K562 (cell line): ENCODE measurements at regions not wholly inside any gene's neighbourhood (a gene's known extent, or its start where the extent isn't known, plus 50 kb on each side); places are given as distances from the start of the nearest gene placed in this dataset.

ENCODE experiments used
- ATAC-seq: fragments of 200-7000 bp; cut with Tn5 transposase; 3 replicates; pipeline ENCODE4 v1.9.1; 2020; ENCODE audit warnings: moderate library complexity
- BruUV-seq: library from RNA; stranded (reverse); fragments of 400-500 nt; replicated peaks from 2 replicates; lab custom pipeline; 2021; lab: Mats Ljungman, UMichigan
- CTCF ChIA-PET: fragments of 300-600 bp; formaldehyde crosslinking; extraction: SDS; loops from one replicate; lab custom pipeline; 2021; ENCODE audit warnings: low intra/inter-chr PET ratio; lab: Yijun Ruan, JAX
- POLR2A ChIA-PET: fragments of 300-600, 350-650 bp; sonication (Branson Sonifier 250); formaldehyde crosslinking; extraction: SDS; loops from one replicate; lab custom pipeline; 2021; ENCODE audit warnings: antibody characterized with exemption, inconsistent platforms; lab: Yijun Ruan, JAX
- DNase-seq, 4 experiments: peaks; one replicate each; pipeline versions ENCODE4 v3.0.0 to v3.0.0-alpha.2; 2011 to 2018; ENCODE audit warnings: low spot score in 3 of 4, mixed read lengths in 3 of 4; ENCODE audit errors: extremely low read depth in 1 of 4
- FAIRE-seq: peaks from 2 replicates; lab custom pipeline; 2011; peaks lifted over from hg19 to GRCh38; lab: Jason Lieb, UNC
- H2AFZ ChIP-seq: 2 replicates; pipeline ENCODE4 v1.6.0; 2011; ENCODE audit warnings: low read depth, low read length, control low read depth, inconsistent platforms
- H3K27ac ChIP-seq: fragments of 200-600 bp; 3 replicates; pipeline ENCODE4 v1.8.0; 2011; ENCODE audit warnings: low read depth, mild to moderate bottlenecking, control low read depth, inconsistent platforms, low read length, moderate library complexity, mixed read lengths; ENCODE audit errors: extremely low read depth
- H3K27me3 ChIP-seq, 2 experiments: fragments of 300-600 bp in 1 of 2; 2 replicates in 1 of 2; 3 replicates in 1 of 2; pipeline versions ENCODE4 v1.6.0 to v1.8.0; 2011; ENCODE audit warnings: inconsistent platforms in 2 of 2, low read length in 2 of 2, mild to moderate bottlenecking in 1 of 2, mixed read lengths in 1 of 2, moderate library complexity in 1 of 2; ENCODE audit not compliant: control insufficient read depth in 2 of 2, insufficient read depth in 2 of 2
- H3K36me3 ChIP-seq: fragments of 300-600 bp; 3 replicates; pipeline ENCODE4 v1.8.0; 2011; ENCODE audit warnings: mild to moderate bottlenecking, low read length, inconsistent platforms; ENCODE audit not compliant: control insufficient read depth, insufficient read depth
- H3K4me1 ChIP-seq, 2 experiments: fragments of 200-600 bp in 1 of 2; replicated peaks in 1 of 2; 2 replicates in 1 of 2; 3 replicates in 1 of 2; pipeline versions ENCODE4 v1.5.1 to v1.8.0; 2011; ENCODE audit warnings: inconsistent platforms in 2 of 2, low read length in 2 of 2, mild to moderate bottlenecking in 1 of 2, mixed read lengths in 1 of 2, moderate library complexity in 1 of 2; ENCODE audit not compliant: control insufficient read depth in 2 of 2, insufficient read depth in 2 of 2
- H3K4me2 ChIP-seq: 2 replicates; pipeline ENCODE4 v1.6.1; 2011; ENCODE audit warnings: low read length, control low read depth, inconsistent platforms, mixed read lengths; ENCODE audit not compliant: insufficient read depth
- H3K4me3 ChIP-seq: fragments of 200-600 bp; sonication (generic), shearing (Covaris generic); 2 replicates; pipeline ENCODE4 v1.5.1; 2016; ENCODE audit warnings: control low read depth, inconsistent platforms
- H3K79me2 ChIP-seq: fragments of 200-600 bp; 3 replicates; pipeline ENCODE4 v1.8.0; 2011; ENCODE audit warnings: low read length, inconsistent platforms; ENCODE audit not compliant: control insufficient read depth, insufficient read depth
- H3K9ac ChIP-seq, 2 experiments: 2 replicates each; pipeline versions ENCODE4 v1.6.0 to v1.6.1; 2011; ENCODE audit warnings: low read depth in 2 of 2, low read length in 2 of 2, control low read depth in 1 of 2, inconsistent platforms in 1 of 2, mild to moderate bottlenecking in 1 of 2, mixed read lengths in 1 of 2; ENCODE audit not compliant: insufficient read depth in 1 of 2
- H3K9me1 ChIP-seq: one replicate; pipeline ENCODE4 v1.6.0; 2011; ENCODE audit warnings: inconsistent platforms, mild to moderate bottlenecking, low read length, moderate library complexity; ENCODE audit not compliant: control insufficient read depth, insufficient read depth
- H3K9me3 ChIP-seq: replicated peaks from 2 replicates; pipeline ENCODE4 v1.5.1; 2011; ENCODE audit warnings: low read depth, low read length, inconsistent platforms; ENCODE audit not compliant: control insufficient read depth, insufficient read depth
- H4K20me1 ChIP-seq: replicated peaks from 2 replicates; pipeline ENCODE4 v1.6.1; 2011; ENCODE audit warnings: low read length, inconsistent platforms, mixed read lengths; ENCODE audit not compliant: control insufficient read depth, insufficient read depth
- PRDM10 ChIP-seq: fragments of 450-650 bp; IDR thresholded peaks from 2 replicates; pipeline ENCODE4 v1.6.1; 2018; ENCODE audit not compliant: partially characterized antibody
- REST ChIP-seq, 2 experiments: fragments of 450-650 bp; formaldehyde crosslinking in 1 of 2; IDR thresholded peaks; 2 replicates each; pipeline versions ENCODE4 v1.4.0 to v1.6.1; 2014 to 2020; ENCODE audit warnings: mild to moderate bottlenecking in 2 of 2, borderline replicate concordance in 1 of 2, low read depth in 1 of 2
- WGBS: fragments of 100-300 bp; shearing (Covaris generic); methylation state at CpG from one replicate; pipeline ENCODE4 v1.1.6; 2016; ENCODE audit warnings: low coverage, mixed read lengths; ENCODE audit not compliant: insufficient coverage; ENCODE audit errors: missing lambda C conversion rate; 5-methylcytosine and 5-hydroxymethylcytosine counted together
- in situ Hi-C: fragments of 300-500 bp; cut with MboI; formaldehyde crosslinking; loops from 4 replicates; pipeline ENCODE4 v1.15.0; 2018; ENCODE audit warnings: inconsistent platforms, mixed read lengths
- intact Hi-C: fragments of 100-400 bp; cut with micrococcal nuclease; formaldehyde crosslinking; loops from 2 replicates; pipeline ENCODE4 v1.14.2; 2022

GRCh38 chr18:22060361-22060760, 109.0 kb upstream of the GATA6 start:
- in situ Hi-C loops (no loop called here), intact Hi-C loops (no loop called here)
- Histone ChIP-seq H3K9ac (no peak overlapping the region), H3K4me2 (no peak overlapping the region), H3K9me1 (no peaks in the 10 kb centered on the region), H2AFZ (peak overlapping the region; percentile 14; the same call in 1 of the 2 replicates), H3K4me1 (peaks cover 0 to 3% of the 10 kb centered on the region in 2 experiments; a peak in 2 of 5 replicates), H3K4me3 (no peak overlapping the region), H3K36me3 (no peaks in the 10 kb centered on the region), H3K27me3 (peaks cover 0 to 5% of the 10 kb centered on the region in 2 experiments; a peak in 2 of 5 replicates), H3K79me2 (no peaks in the 10 kb centered on the region), H3K9me3 (no peaks in the 10 kb centered on the region), H4K20me1 (no peaks in the 10 kb centered on the region), H3K27ac (no peak overlapping the region)
- 5% methylated on average over 2 of the region's 2 CpGs for WGBS
- ATAC-seq (no peak), FAIRE-seq (no peak), DNase-seq (no peak)
- BruUV-seq: no TSS peak
- CTCF ChIA-PET: no interaction called here
- POLR2A ChIA-PET: no interaction called here
- TF ChIP-seq PRDM10 (no peak), REST (IDR thresholded peaks at IDR 0.05; ENCODE audit: borderline replicate concordance) (peak; percentile 38; the same call in 1 of the 2 replicates), REST (CRISPR knock-in tag; IDR thresholded peaks at IDR 0.05; ENCODE audit: low read depth) (no peak)
